HepG2 (cell line): ENCODE measurements at regions not wholly inside any gene's neighbourhood (a gene's known extent, or its start where the extent isn't known, plus 50 kb on each side); places are given as distances from the start of the nearest gene placed in this dataset.

Experiments
- ESRRA ChIP-seq: sonication (generic); formaldehyde crosslinking; IDR thresholded peaks from 2 replicates; pipeline ENCODE4 v1.5.1; 2020; ENCODE audit warnings: mild to moderate bottlenecking, low read depth, missing genetic modification reagents
- HMGA1 ChIP-seq: sonication (generic); formaldehyde crosslinking; conservative IDR thresholded peaks from 2 replicates; pipeline ENCODE4 v1.4.0; 2020; ENCODE audit warnings: missing genetic modification reagents
- USF2 ChIP-seq, 2 experiments: sonication (generic) in 1 of 2; formaldehyde crosslinking in 1 of 2; IDR thresholded peaks; 2 replicates each; pipeline versions ENCODE4 v1.5.1 to v1.6.1; 2011 to 2020; ENCODE audit warnings: borderline replicate concordance in 1 of 2, low read depth in 1 of 2, low read length in 1 of 2, mild to moderate bottlenecking in 1 of 2, missing genetic modification reagents in 1 of 2, moderate library complexity in 1 of 2
- ZNF350 ChIP-seq: sonication (generic); formaldehyde crosslinking; IDR thresholded peaks from 2 replicates; pipeline ENCODE4 v1.4.0; 2020; ENCODE audit warnings: mild to moderate bottlenecking, low read depth, missing genetic modification reagents, borderline replicate concordance
- ZNF512B ChIP-seq: sonication (generic); formaldehyde crosslinking; IDR thresholded peaks from 2 replicates; pipeline ENCODE4 v1.5.1; 2020; ENCODE audit warnings: missing genetic modification reagents, mild to moderate bottlenecking, borderline replicate concordance
- ZNF672 ChIP-seq: sonication (generic); formaldehyde crosslinking; IDR thresholded peaks from 2 replicates; pipeline ENCODE4 v1.8.1; 2022; ENCODE audit warnings: missing genetic modification reagents
- ZNF704 ChIP-seq: sonication (generic); formaldehyde crosslinking; IDR thresholded peaks from 2 replicates; pipeline ENCODE4 v1.8.1; 2023; ENCODE audit warnings: mild to moderate bottlenecking, inconsistent platforms, moderate library complexity, missing genetic modification reagents, borderline replicate concordance

GRCh38 chr5:163381832-163382231, 55.6 kb upstream of the CCNG1 start (continued):
- no peak for TF ChIP-seq ZNF704
- no peak for TF ChIP-seq ZNF350 (CRISPR knock-in tag)
- no peak for TF ChIP-seq USF2 (IDR thresholded peaks at IDR 0.05; ENCODE audit: low read depth, low read length)
- no peak for TF ChIP-seq USF2 (CRISPR knock-in tag; IDR thresholded peaks at IDR 0.05; ENCODE audit: borderline replicate concordance)
- TF ChIP-seq ZNF672 (CRISPR knock-in tag) = no peak
- no peak for TF ChIP-seq ESRRA (CRISPR knock-in tag)
- no peak for TF ChIP-seq HMGA1 (CRISPR knock-in tag)
- no peak for TF ChIP-seq ZNF512B (CRISPR knock-in tag)
